ENCODE measurements at regions not wholly inside any gene's neighbourhood (a gene's known extent, or its start where the extent isn't known, plus 50 kb on each side); places are given as distances from the start of the nearest gene placed in this dataset.

- H3K4me3 ChIP-seq (ENCODE audit: low read depth, low read length), result no peak overlapping the region
- no peak for DNase-seq (ENCODE audit: low read depth)
- no peak for TF ChIP-seq CTCF (conservative IDR thresholded peaks at IDR 0.05; ENCODE audit: low read depth, low read length)
These were observed 476.9 kb upstream of the SLIT2 start for GRCh38 chr4:19774690-19775256.

- no peak for TF ChIP-seq CTCF (conservative IDR thresholded peaks at IDR 0.05; ENCODE audit: low read depth, low read length)
- no peak overlapping the region for H3K4me3 ChIP-seq (ENCODE audit: low read depth, low read length)
- DNase-seq (ENCODE audit: low read depth), result no peak
These were observed 479.1 kb upstream of the SLIT2 start for GRCh38 chr4:19772581-19772980.

- no peak for DNase-seq (ENCODE audit: low read depth)
- no peak for TF ChIP-seq CTCF (conservative IDR thresholded peaks at IDR 0.05; ENCODE audit: low read depth, low read length)
- no peak overlapping the region for H3K4me3 ChIP-seq (ENCODE audit: low read depth, low read length)
These were observed 495.0 kb upstream of the SLIT2 start for GRCh38 chr4:19756661-19757060.

- no peak for TF ChIP-seq CTCF (conservative IDR thresholded peaks at IDR 0.05; ENCODE audit: low read depth, low read length)
- DNase-seq (ENCODE audit: low read depth), result no peak
- no peak overlapping the region for H3K4me3 ChIP-seq (ENCODE audit: low read depth, low read length)
These were observed 499.1 kb upstream of the SLIT2 start for GRCh38 chr4:19752599-19752998.

- H3K4me3 ChIP-seq (ENCODE audit: low read depth, low read length), result no peak overlapping the region
- no peak for DNase-seq (ENCODE audit: low read depth)
- no peak for TF ChIP-seq CTCF (conservative IDR thresholded peaks at IDR 0.05; ENCODE audit: low read depth, low read length)
These were observed 502.9 kb upstream of the SLIT2 start for GRCh38 chr4:19748519-19749479.

- DNase-seq (ENCODE audit: low read depth), result no peak
- H3K4me3 ChIP-seq (ENCODE audit: low read depth, low read length), result no peak overlapping the region
- TF ChIP-seq CTCF (conservative IDR thresholded peaks at IDR 0.05; ENCODE audit: low read depth, low read length), result no peak
These were observed 505.3 kb upstream of the SLIT2 start for GRCh38 chr4:19746377-19746776.
